HG03565 (cell line): ENCODE measurements at regions not wholly inside any gene's neighbourhood (a gene's known extent, or its start where the extent isn't known, plus 50 kb on each side); places are given as distances from the start of the nearest gene placed in this dataset.

Experiments used
- ATAC-seq: cut with Tn5 transposase; IDR thresholded peaks from one replicate; pipeline ENCODE4 v1.9.1; 2021; ENCODE audit warnings: mild to moderate bottlenecking, moderate library complexity; ENCODE audit not compliant: unreplicated experiment

DNA sequence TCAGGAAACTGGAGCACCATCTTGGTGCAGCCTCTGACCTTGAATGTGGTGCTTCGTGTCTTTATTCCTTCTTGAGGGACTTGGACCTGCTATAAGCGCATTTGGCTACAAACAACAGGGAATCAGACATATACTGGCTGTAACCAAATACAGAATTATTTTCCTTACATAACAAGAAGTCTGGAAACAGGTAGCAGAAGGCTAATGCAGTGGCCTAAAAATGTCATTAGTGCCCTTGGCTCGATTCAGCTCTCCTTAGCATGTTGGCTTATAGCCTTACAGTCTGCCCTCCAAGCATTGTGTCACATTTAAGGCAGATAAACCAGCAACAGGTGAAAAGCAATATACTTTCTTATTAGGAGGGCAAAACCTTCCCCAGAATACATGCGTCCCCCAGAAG lies 655.4 kb downstream of the XIRP2 start:
- ATAC-seq, result no peak

GRCh38 chr2:167537743-167538142 lies 649.5 kb downstream of the XIRP2 start:
- ATAC-seq, result no peak

DNA sequence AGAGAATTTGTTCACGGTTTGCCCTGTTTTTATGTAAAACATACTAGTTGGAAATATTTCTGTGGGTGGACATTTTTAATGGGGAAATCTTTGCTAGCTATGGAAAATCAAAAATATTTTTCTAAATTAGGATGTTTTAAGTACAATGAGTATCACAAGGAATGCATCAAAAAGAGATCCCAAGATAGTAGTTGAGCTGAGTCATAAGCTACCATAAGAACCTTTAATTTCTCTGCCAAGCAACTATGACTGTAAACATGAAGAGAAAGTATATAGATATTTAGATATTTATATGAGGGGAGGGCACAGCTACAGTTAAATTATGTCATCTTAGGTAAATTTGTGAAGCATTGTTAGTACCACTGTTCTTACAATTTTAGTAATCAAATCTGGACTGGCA lies 646.2 kb downstream of the XIRP2 start:
- ATAC-seq, result no peak

- no peak for ATAC-seq
These were observed 636.5 kb downstream of the XIRP2 start for GRCh38 chr2:167524786-167525185.

- ATAC-seq, result no peak
These were observed 621.9 kb downstream of the XIRP2 start for GRCh38 chr2:167510071-167510759.

- no peak for ATAC-seq
These were observed 621.3 kb downstream of the XIRP2 start for GRCh38 chr2:167509586-167509985.

DNA sequence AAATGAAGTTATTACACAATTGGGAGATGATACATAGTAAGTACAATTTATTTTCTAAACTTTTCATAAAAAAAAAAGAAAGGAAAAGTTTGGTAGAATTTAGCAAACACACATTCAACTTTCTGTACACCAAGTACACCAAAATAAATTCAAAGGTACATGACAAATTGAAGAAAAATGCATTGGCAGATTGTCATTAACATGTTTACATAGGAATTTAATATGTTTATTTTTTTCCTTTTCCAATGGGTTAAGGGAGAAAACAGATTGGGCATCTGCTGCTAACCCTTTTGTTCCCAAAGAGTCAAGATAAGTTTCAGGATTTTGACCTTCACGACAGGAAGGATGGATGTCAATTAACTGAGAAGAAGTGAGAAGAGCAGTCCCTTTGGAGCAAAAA lies 620.4 kb downstream of the XIRP2 start:
- no peak for ATAC-seq

GRCh38 chr2:167506395-167506794 lies 618.1 kb downstream of the XIRP2 start:
- no peak for ATAC-seq

DNA sequence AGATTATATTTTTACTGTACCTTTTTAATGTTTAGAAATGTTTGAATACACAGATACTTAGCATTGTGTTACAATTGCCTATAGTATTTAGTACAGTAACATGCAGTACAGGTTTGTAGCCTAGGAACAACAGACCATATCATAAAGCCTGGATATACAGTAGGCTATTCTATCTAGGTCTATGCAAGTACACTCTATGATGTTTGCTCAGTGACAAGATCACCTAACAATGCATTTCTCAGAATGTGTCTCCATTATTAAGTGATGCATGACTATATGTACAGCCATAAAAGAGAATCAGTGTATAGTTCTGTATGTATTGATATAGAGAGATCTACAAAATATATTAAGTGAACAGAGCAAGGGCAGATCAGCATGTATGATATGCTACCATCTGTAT lies 616.4 kb downstream of the XIRP2 start:
- no peak for ATAC-seq

DNA sequence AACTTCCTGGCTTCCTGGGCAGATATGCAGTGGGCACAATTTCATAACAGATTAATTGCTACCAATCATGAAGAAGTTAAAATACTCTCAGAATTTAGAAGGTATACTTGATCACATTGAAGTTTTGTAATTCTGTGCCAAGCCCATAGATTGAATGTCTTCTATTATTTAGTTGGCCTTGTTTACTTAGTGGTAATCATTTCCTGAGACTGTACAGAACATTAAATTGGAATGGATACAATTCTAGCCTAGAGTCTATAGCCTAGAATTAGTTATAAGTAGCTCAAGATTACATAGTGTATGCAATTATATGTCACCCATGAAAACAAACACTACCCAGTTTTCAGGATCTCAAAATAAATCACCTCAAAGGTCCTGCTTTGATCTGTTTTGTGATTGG lies 615.8 kb downstream of the XIRP2 start:
- ATAC-seq, result no peak

DNA sequence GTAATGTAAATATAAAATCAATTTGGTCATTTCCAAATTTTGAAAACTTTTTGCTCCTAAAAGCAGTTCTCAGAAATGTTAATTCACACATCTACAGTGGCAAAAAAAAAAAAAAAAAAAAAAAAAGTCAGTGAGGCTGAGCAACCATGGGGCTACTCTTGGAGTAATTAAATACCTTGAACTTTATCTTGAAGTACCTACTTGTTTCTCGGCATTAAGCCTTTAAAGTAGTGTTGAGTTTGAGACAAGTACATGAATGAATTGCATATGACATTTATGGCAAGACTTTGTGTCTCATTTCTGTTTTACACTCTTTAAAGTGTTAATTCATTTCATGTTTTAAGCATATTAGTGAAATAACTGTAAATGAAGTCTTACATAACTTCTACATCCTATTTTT lies 613.3 kb downstream of the XIRP2 start:
- no peak for ATAC-seq

DNA sequence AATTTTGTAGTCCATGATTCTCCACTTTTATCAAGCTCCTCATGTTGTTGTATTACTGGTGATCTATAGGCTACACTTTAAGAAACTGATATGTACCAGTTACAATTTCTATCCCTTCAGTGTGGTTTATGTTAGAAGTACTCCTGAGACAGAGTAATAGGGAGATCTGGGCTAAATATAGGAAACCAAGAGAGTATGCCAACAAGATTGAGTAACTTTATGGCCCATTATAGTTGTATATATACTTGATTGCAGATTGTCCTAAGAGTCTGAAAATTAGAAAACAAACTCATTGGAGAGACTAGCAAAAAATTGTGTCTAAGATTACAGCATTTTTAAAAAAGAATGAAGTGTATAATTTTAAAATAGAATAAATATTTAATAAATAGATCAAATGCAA lies 605.6 kb downstream of the XIRP2 start:
- no peak for ATAC-seq

GRCh38 chr2:167492486-167492885 lies 604.2 kb downstream of the XIRP2 start:
- ATAC-seq, result no peak

DNA sequence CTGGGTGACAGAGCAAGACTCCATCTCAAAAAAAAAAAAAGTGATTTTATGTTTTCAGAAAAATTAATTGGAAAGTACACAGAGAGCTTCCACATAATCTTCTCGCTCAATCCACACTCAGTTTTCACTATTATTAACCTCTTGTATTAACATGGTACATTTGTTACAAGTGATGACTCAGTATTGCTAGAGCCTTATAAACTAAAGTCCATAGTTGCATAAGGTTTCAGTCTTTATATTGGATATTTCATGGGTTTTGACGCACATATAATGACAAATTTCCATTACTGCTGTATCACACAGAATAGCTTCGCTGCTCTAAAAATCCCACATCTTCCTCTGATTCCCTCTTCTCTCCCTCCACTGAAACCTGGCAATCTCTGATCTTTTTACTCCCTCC lies 603.5 kb downstream of the XIRP2 start:
- ATAC-seq, result no peak

DNA sequence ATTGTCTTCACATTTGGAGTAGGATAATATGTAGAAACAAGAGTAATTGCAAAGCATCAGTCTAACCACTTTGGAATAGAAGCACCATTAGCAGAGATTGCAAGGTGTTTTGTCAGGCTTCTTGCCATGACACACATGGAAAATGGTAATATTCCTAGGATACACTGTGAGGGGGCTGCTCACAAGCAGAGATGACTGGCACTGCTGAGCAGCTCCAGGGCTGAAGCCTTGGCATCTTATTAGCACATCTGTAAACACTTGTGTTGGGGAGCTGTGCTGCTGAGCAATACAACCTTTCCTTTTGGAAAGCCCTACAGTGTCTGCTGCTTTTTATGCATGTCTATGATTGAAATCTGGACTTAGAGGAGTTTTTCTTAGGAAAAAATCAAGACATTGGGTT lies 602.2 kb downstream of the XIRP2 start:
- no peak for ATAC-seq

DNA sequence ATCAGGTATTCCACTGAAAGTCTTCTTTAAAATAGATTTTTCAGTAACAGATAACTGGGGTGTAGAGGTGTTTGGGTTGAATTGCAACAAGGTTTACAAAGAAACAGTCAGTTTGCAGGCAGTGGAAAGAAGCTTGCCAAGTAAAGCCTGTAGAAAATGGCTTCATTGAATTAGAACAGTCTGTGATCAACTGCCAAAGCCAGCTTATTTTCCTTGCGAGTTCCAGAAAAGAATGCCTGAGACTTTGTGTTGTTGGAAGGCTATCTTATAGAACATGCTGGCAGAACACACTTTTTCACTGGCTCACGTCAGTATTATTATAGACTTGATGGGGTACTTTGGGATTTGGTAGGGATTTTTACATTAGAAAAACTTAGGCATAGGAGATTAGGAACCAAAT lies 601.0 kb downstream of the XIRP2 start:
- ATAC-seq, result no peak

DNA sequence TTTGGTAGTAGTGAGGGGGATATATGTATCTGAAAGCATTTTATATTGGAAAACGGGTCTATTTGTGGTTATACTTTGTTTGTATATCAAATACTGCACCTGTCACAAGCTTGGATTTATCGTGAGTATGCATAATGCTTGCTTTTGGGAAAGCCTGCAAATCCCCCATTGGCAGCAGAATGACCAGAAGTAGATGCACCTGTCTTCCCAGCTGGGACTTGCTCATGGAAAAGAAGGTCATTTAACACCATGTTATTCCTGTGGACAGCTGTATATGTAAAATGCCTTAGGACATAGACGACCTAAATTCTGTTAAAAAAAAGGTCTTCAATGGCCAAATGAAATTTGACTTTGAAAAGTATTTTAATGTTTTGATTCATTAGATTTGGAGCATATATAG lies 599.4 kb downstream of the XIRP2 start:
- no peak for ATAC-seq

- ATAC-seq, result no peak
These were observed 596.6 kb downstream of the XIRP2 start for GRCh38 chr2:167484875-167485274.

DNA sequence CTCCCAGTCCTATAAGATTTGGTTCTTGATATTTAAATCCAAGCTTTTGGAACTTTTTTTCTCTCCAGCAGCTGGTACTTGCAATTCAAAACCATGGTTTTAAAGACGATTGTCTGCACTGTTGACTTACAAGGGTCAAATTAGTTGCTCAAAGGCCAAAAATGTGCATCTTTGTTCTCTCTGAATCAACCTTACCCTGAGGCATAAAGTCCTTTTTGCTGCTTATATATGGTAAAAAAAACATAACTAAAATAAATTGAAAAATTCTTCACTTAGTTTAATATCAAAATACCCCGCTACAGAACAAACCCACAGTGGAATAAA lies 592.7 kb downstream of the XIRP2 start:
- ATAC-seq, result no peak

GRCh38 chr2:167480232-167480985 lies 592.1 kb downstream of the XIRP2 start:
- ATAC-seq, result peak; percentile 60

DNA sequence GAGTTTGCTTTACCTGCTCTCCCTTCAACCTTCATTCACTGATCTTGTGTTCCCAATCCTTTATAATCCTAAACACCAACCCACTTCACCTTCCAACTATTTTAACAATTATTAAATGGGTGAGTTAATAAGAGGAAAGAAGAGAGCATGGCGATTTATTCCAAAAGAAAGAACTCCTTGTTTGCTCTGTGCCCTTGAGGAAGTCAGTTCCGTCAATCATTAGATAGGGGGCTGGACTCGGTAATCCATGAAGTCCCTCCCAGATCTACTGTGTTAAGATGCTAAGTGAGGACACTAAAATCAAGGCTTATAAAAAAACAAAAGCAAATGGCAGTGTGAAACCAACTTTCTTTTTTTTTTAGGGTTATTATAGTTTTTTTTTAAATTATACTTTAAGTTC lies 589.9 kb downstream of the XIRP2 start:
- ATAC-seq, result no peak

DNA sequence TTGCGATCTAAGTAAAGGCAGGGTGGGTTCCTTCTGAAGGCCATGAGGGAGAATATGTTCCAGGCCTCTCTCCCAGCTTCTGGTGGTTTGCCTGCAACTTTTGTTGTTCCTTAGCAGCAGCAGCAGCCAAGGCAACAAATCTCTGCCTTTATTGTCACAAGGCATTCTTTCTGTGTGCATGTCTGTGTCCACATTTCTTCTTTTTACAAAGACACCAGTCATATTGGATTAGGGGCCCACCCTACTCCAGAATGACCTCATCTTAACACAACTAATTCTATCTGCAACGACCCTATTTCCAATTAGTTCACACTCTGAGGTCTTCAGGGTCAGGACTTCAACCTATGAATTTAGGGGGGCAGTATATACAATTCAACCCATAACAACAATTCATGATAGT lies 587.5 kb downstream of the XIRP2 start:
- ATAC-seq, result no peak

- ATAC-seq, result no peak
These were observed 583.5 kb downstream of the XIRP2 start for GRCh38 chr2:167471734-167472133.
